ENCODE measurements at regions not wholly inside any gene's neighbourhood (a gene's known extent, or its start where the extent isn't known, plus 50 kb on each side); places are given as distances from the start of the nearest gene placed in this dataset.

DNA sequence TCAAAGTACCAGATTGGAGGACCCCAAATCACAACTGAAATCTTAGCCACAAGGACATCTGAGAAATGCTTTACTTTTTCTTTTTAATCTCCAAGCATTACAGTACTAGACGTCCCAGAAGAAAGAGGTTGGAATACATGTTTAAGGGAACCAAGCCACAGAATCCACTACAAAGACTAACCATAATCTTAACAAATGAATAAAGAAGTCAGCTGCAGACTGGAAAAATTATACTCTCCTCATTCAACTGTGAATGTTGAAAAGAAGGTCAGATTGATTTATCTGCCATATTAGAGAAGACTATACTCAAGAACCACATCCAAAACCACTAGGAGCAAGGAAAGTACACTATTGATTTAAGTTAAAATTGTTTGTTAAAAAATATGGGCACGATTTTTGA, 102.1 kb upstream of the ABCB5 start:
- TF ChIP-seq CTCF (IDR thresholded peaks at IDR 0.05): no peak
- TF ChIP-seq POLR2A (IDR thresholded peaks at IDR 0.05): no peak
